Stimulated activated naive CD8-positive, alpha-beta T cell treated with anti-CD3 and anti-CD28 coated beads, Interleukin-15, Interleukin-2, amounts not matched to agents 100 ng/mL and 50 ng/mL, for 24 hours (primary cell): ENCODE measurements at regions not wholly inside any gene's neighbourhood (a gene's known extent, or its start where the extent isn't known, plus 50 kb on each side); places are given as distances from the start of the nearest gene placed in this dataset.

Experiments used
- H3K27ac Mint-ChIP-seq: one replicate; pipeline ENCODE4 v1.8.0; 2021; ENCODE audit warnings: mild to moderate bottlenecking, mixed read lengths
- H3K27me3 Mint-ChIP-seq: one replicate; pipeline ENCODE4 v1.8.0; 2021; ENCODE audit warnings: mixed read lengths
- H3K36me3 Mint-ChIP-seq: one replicate; pipeline ENCODE4 v1.8.0; 2021; ENCODE audit warnings: low read depth, mixed read lengths
- H3K4me1 Mint-ChIP-seq: one replicate; pipeline ENCODE4 v1.8.0; 2021; ENCODE audit warnings: low read depth, mixed read lengths
- H3K4me3 Mint-ChIP-seq: one replicate; pipeline ENCODE4 v1.8.0; 2021; ENCODE audit warnings: mild to moderate bottlenecking, mixed read lengths
- H3K9me3 Mint-ChIP-seq: one replicate; pipeline ENCODE4 v1.8.0; 2021; ENCODE audit warnings: mixed read lengths

- no peak overlapping the region for H3K4me3 Mint-ChIP-seq
- peaks cover 5% of the 10 kb centered on the region for H3K9me3 Mint-ChIP-seq
- H3K4me1 Mint-ChIP-seq: no peaks in the 10 kb centered on the region
- no peaks in the 10 kb centered on the region for H3K36me3 Mint-ChIP-seq
- no peak overlapping the region for H3K27ac Mint-ChIP-seq
- no peaks in the 10 kb centered on the region for H3K27me3 Mint-ChIP-seq
Measured at GRCh38 chr1:195475568-195475967, 1132.7 kb downstream of the KCNT2 start.

- no peaks in the 10 kb centered on the region for H3K27me3 Mint-ChIP-seq
- H3K27ac Mint-ChIP-seq: no peak overlapping the region
- H3K9me3 Mint-ChIP-seq: peaks cover 5% of the 10 kb centered on the region
- no peaks in the 10 kb centered on the region for H3K4me1 Mint-ChIP-seq
- H3K36me3 Mint-ChIP-seq: no peaks in the 10 kb centered on the region
- no peak overlapping the region for H3K4me3 Mint-ChIP-seq
Measured at GRCh38 chr1:195472291-195472690, 1135.9 kb downstream of the KCNT2 start.

- Mint-ChIP-seq H3K27me3 (no peaks in the 10 kb centered on the region), H3K9me3 (peaks cover 1% of the 10 kb centered on the region), H3K4me3 (no peak overlapping the region), H3K27ac (no peak overlapping the region), H3K4me1 (no peaks in the 10 kb centered on the region), H3K36me3 (no peaks in the 10 kb centered on the region)
Measured at GRCh38 chr1:195466639-195467038, 1141.6 kb downstream of the KCNT2 start.

- no peaks in the 10 kb centered on the region for H3K4me1 Mint-ChIP-seq
- H3K36me3 Mint-ChIP-seq: no peaks in the 10 kb centered on the region
- H3K4me3 Mint-ChIP-seq: no peak overlapping the region
- no peak overlapping the region for H3K27ac Mint-ChIP-seq
- no peaks in the 10 kb centered on the region for H3K27me3 Mint-ChIP-seq
- H3K9me3 Mint-ChIP-seq: peaks cover 3% of the 10 kb centered on the region
Measured at GRCh38 chr1:195462646-195463045, 1145.6 kb downstream of the KCNT2 start.

GRCh38 chr1:195462152-195462551 lies 1146.1 kb downstream of the KCNT2 start:
- Mint-ChIP-seq H3K4me1 (no peaks in the 10 kb centered on the region), H3K27ac (no peak overlapping the region), H3K4me3 (no peak overlapping the region), H3K9me3 (peaks cover 3% of the 10 kb centered on the region), H3K36me3 (no peaks in the 10 kb centered on the region), H3K27me3 (no peaks in the 10 kb centered on the region)

- Mint-ChIP-seq H3K9me3 (peaks cover 7% of the 10 kb centered on the region), H3K4me3 (no peak overlapping the region), H3K27ac (no peak overlapping the region), H3K36me3 (no peaks in the 10 kb centered on the region), H3K27me3 (no peaks in the 10 kb centered on the region), H3K4me1 (no peaks in the 10 kb centered on the region)
Measured at GRCh38 chr1:195458365-195458764, 1149.9 kb downstream of the KCNT2 start.

GRCh38 chr1:195450794-195451193 lies 1157.4 kb downstream of the KCNT2 start:
- H3K9me3 Mint-ChIP-seq: peaks cover 23% of the 10 kb centered on the region
- no peak overlapping the region for H3K27ac Mint-ChIP-seq
- H3K36me3 Mint-ChIP-seq: no peaks in the 10 kb centered on the region
- no peak overlapping the region for H3K4me3 Mint-ChIP-seq
- H3K4me1 Mint-ChIP-seq: no peaks in the 10 kb centered on the region
- no peaks in the 10 kb centered on the region for H3K27me3 Mint-ChIP-seq

GRCh38 chr1:195439661-195440060 lies 1168.6 kb downstream of the KCNT2 start:
- Mint-ChIP-seq H3K4me3 (no peak overlapping the region), H3K27ac (no peak overlapping the region), H3K27me3 (no peaks in the 10 kb centered on the region), H3K4me1 (no peaks in the 10 kb centered on the region), H3K36me3 (no peaks in the 10 kb centered on the region), H3K9me3 (no peaks in the 10 kb centered on the region)

- Mint-ChIP-seq H3K36me3 (no peaks in the 10 kb centered on the region), H3K9me3 (no peaks in the 10 kb centered on the region), H3K4me3 (no peak overlapping the region), H3K27me3 (no peaks in the 10 kb centered on the region), H3K4me1 (no peaks in the 10 kb centered on the region), H3K27ac (no peak overlapping the region)
Measured at GRCh38 chr1:195434566-195435203, 1173.6 kb downstream of the KCNT2 start.

GRCh38 chr1:195430826-195431225 lies 1177.4 kb downstream of the KCNT2 start:
- no peaks in the 10 kb centered on the region for H3K27me3 Mint-ChIP-seq
- H3K4me3 Mint-ChIP-seq: no peak overlapping the region
- no peak overlapping the region for H3K27ac Mint-ChIP-seq
- H3K4me1 Mint-ChIP-seq: no peaks in the 10 kb centered on the region
- no peaks in the 10 kb centered on the region for H3K36me3 Mint-ChIP-seq
- H3K9me3 Mint-ChIP-seq: no peaks in the 10 kb centered on the region

- Mint-ChIP-seq H3K27me3 (no peaks in the 10 kb centered on the region), H3K27ac (no peak overlapping the region), H3K36me3 (no peaks in the 10 kb centered on the region), H3K9me3 (no peaks in the 10 kb centered on the region), H3K4me3 (no peak overlapping the region), H3K4me1 (no peaks in the 10 kb centered on the region)
Measured at GRCh38 chr1:195428927-195429326, 1179.3 kb downstream of the KCNT2 start.

- H3K27ac Mint-ChIP-seq: no peak overlapping the region
- peaks cover 3% of the 10 kb centered on the region for H3K9me3 Mint-ChIP-seq
- no peak overlapping the region for H3K4me3 Mint-ChIP-seq
- no peaks in the 10 kb centered on the region for H3K4me1 Mint-ChIP-seq
- H3K36me3 Mint-ChIP-seq: no peaks in the 10 kb centered on the region
- H3K27me3 Mint-ChIP-seq: no peaks in the 10 kb centered on the region
Measured at GRCh38 chr1:195415584-195415983, 1192.7 kb downstream of the KCNT2 start.

- Mint-ChIP-seq H3K36me3 (no peaks in the 10 kb centered on the region), H3K4me3 (no peak overlapping the region), H3K4me1 (no peaks in the 10 kb centered on the region), H3K27ac (no peak overlapping the region), H3K9me3 (no peaks in the 10 kb centered on the region), H3K27me3 (no peaks in the 10 kb centered on the region)
Measured at GRCh38 chr1:195394567-195394966, 1213.7 kb downstream of the KCNT2 start.

- Mint-ChIP-seq H3K9me3 (no peaks in the 10 kb centered on the region), H3K27ac (no peak overlapping the region), H3K4me3 (no peak overlapping the region), H3K36me3 (no peaks in the 10 kb centered on the region), H3K4me1 (no peaks in the 10 kb centered on the region), H3K27me3 (no peaks in the 10 kb centered on the region)
Measured at GRCh38 chr1:195376190-195376589, 1232.0 kb downstream of the KCNT2 start.

GRCh38 chr1:195373856-195374255 lies 1234.4 kb downstream of the KCNT2 start:
- H3K27ac Mint-ChIP-seq: no peak overlapping the region
- no peaks in the 10 kb centered on the region for H3K27me3 Mint-ChIP-seq
- H3K36me3 Mint-ChIP-seq: no peaks in the 10 kb centered on the region
- H3K4me3 Mint-ChIP-seq: no peak overlapping the region
- no peaks in the 10 kb centered on the region for H3K9me3 Mint-ChIP-seq
- no peaks in the 10 kb centered on the region for H3K4me1 Mint-ChIP-seq

GRCh38 chr1:195345149-195345548 lies 1263.1 kb downstream of the KCNT2 start:
- H3K4me3 Mint-ChIP-seq: no peak overlapping the region
- peaks cover 8% of the 10 kb centered on the region for H3K9me3 Mint-ChIP-seq
- H3K4me1 Mint-ChIP-seq: no peaks in the 10 kb centered on the region
- H3K36me3 Mint-ChIP-seq: no peaks in the 10 kb centered on the region
- H3K27me3 Mint-ChIP-seq: no peaks in the 10 kb centered on the region
- no peak overlapping the region for H3K27ac Mint-ChIP-seq
